Heart left ventricle (tissue), 16 donors: ENCODE measurements at regions not wholly inside any gene's neighbourhood (a gene's known extent, or its start where the extent isn't known, plus 50 kb on each side); places are given as distances from the start of the nearest gene placed in this dataset.
"Not testable (repeated sequence)": the region's sequence is repeated elsewhere in the genome, so short reads cannot be mapped to it uniquely, and the experiment has no call there.

ENCODE experiments used
- ATAC-seq, 4 donors: fragments of 200-7000 bp; cut with Tn5 transposase; one replicate each; pipeline ENCODE4 v1.9.1; 2020 to 2022; ENCODE audit warnings: moderate library complexity in 4 of 4, mild to moderate bottlenecking in 3 of 4, moderate number of reproducible peaks in 1 of 4
- DNase-seq, 5 donors: peaks; one replicate each; pipeline ENCODE4 v3.0.0-alpha.2; 2020
- H3K27ac ChIP-seq, 12 donors: fragments of 200-600 bp; sonication (generic) in 4 of 12; one replicate each; pipeline versions ENCODE4 v1.5.0 to v1.8.0; 2016 to 2022; ENCODE audit warnings: mild to moderate bottlenecking in 2 of 12
- H3K27me3 ChIP-seq, 9 donors: fragments of 200-600 bp; sonication (generic) in 2 of 9; one replicate each; pipeline versions ENCODE4 v1.5.1 to v1.8.0; 2016 to 2022; ENCODE audit warnings: mild to moderate bottlenecking in 3 of 9
- H3K36me3 ChIP-seq, 9 donors: fragments of 200-600 bp; sonication (generic) in 2 of 9; one replicate each; pipeline versions ENCODE4 v1.5.0 to v1.8.0; 2018 to 2022; ENCODE audit warnings: mild to moderate bottlenecking in 2 of 9
- H3K4me1 ChIP-seq, 12 donors: fragments of 200-600 bp; sonication (generic) in 4 of 12; one replicate each; pipeline versions ENCODE4 v1.5.0 to v1.8.0; 2016 to 2022; ENCODE audit warnings: mild to moderate bottlenecking in 3 of 12
- H3K4me3 ChIP-seq, 12 donors: fragments of 200-600 bp; sonication (generic) in 4 of 12; one replicate each; pipeline versions ENCODE4 v1.5.0 to v1.8.0; 2017 to 2022; ENCODE audit warnings: mild to moderate bottlenecking in 9 of 12, moderate library complexity in 4 of 12
- H3K9me3 ChIP-seq, 12 donors: fragments of 200-600 bp; sonication (generic) in 4 of 12; one replicate each; pipeline versions ENCODE4 v1.5.0 to v1.8.0; 2016 to 2022; ENCODE audit warnings: mild to moderate bottlenecking in 1 of 12
- CTCF ChIP-seq, 12 donors: fragments of 200-600 bp; sonication (generic) in 4 of 12; IDR thresholded peaks; one replicate each; pipeline versions ENCODE4 v1.5.0 to v1.8.0; 2018 to 2022; ENCODE audit warnings: antibody characterized with exemption in 12 of 12, mild to moderate bottlenecking in 5 of 12
- POLR2A ChIP-seq, 2 donors: fragments of 450-650 bp; IDR thresholded peaks; one replicate each; pipeline ENCODE4 v1.6.1; 2017; ENCODE audit warnings: antibody characterized with exemption in 2 of 2, mild to moderate bottlenecking in 2 of 2, moderate library complexity in 2 of 2
- WGBS, 4 donors: extraction: QIAGEN DNeasy Blood & Tissue Kit in 2 of 4; methylation state at CpG; one replicate each; pipeline versions ENCODE4 v1.1.5 to v1.1.7; 2013 to 2018; 5-methylcytosine and 5-hydroxymethylcytosine counted together
- intact Hi-C, 10 donors: fragments of 100-400 bp; cut with DNase I; formaldehyde crosslinking; loops; one replicate each; pipeline versions ENCODE4 v1.11.1 to v1.14.2; 2022
- donor health status: ischemic (EF 13 %, LVEDD 7.1; RV severe dilation, severe dysfunction).
- donor health status: healthy with polysubstance abuse.
- donor health status: DM: no; HTN: yes; CAD: no.
- donor health status: DM: no; HTN: no; CAD: no.
- donor health status: ischemic (EF 25% LVEDD 6.9; RV normal size, moderate dysfunction).
- donor health status: ischemic (EF 25% LVEDD 5.7; RV mildly dilated, moderate dysfunction).
- donor health status: healthy.
- donor health status: DM: yes; HTN: yes; CAD: no.
- donor health status: ischemic (EF 35%, LVEDD 5.7; RV mildly dilated, moderate dysfunction).
- donor health status: nonischemic (EF 11% LVEDD 7.7; RV severe dilation, severe dysfunction).
- donor health status: DM: yes; HTN: yes; CAD: no.
- donor health status: PGD.
- donor health status: ischemic (EF 29% LVEDD 5.4; RV normal size, mild dysfunction).
- donor health status: nonischemic (EF 23%, LVEDD 6.1; RV moderate dilation, normal function).

GRCh38 chr1:81738875-81739274 is 61.9 kb upstream of the ADGRL2 start:
- H3K27me3 ChIP-seq = no peaks in the 10 kb centered on the region
- no peaks in the 10 kb centered on the region for H3K9me3 ChIP-seq
- H3K4me3 ChIP-seq = no peak overlapping the region
- H3K27ac ChIP-seq = no peak overlapping the region
- DNase-seq = no peak
- no peak for ATAC-seq
- TF ChIP-seq POLR2A (IDR thresholded peaks at IDR 0.05) = no peak
- TF ChIP-seq CTCF (IDR thresholded peaks at IDR 0.05) = no peak
- intact Hi-C loops = loop anchor here in 1 of 10 donors (10.0 kb wide), 1 partner anchor 184 kb away; no protein-coding TSS in a partner anchor
- H3K36me3 ChIP-seq = no peaks in the 10 kb centered on the region
- WGBS, 4 donors = 79 to 95% (median 85%) methylated on average over 1 of the region's 1 CpG
- peaks cover 0 to 34% (median 10%) of the 10 kb centered on the region in 12 donors for H3K4me1 ChIP-seq

- Histone ChIP-seq H3K36me3 (no peaks in the 10 kb centered on the region), H3K4me1 (peaks cover 0 to 6% (median 0%) of the 10 kb centered on the region in 12 donors), H3K27ac (no peak overlapping the region), H3K4me3 (no peak overlapping the region), H3K27me3 (no peaks in the 10 kb centered on the region), H3K9me3 (no peaks in the 10 kb centered on the region)
- ATAC-seq = no peak
- TF ChIP-seq POLR2A (IDR thresholded peaks at IDR 0.05) (no peak), CTCF (IDR thresholded peaks at IDR 0.05) (no peak)
- WGBS, 4 donors = 96 to 99% (median 97%) methylated on average over 2 of the region's 2 CpGs
- intact Hi-C loops = loop anchor here in 1 of 10 donors (10.0 kb wide), 1 partner anchor 179 kb away; no protein-coding TSS in a partner anchor
- DNase-seq = no peak
Measured at GRCh38 chr1:81733480-81733879, 67.3 kb upstream of the ADGRL2 start.

DNA sequence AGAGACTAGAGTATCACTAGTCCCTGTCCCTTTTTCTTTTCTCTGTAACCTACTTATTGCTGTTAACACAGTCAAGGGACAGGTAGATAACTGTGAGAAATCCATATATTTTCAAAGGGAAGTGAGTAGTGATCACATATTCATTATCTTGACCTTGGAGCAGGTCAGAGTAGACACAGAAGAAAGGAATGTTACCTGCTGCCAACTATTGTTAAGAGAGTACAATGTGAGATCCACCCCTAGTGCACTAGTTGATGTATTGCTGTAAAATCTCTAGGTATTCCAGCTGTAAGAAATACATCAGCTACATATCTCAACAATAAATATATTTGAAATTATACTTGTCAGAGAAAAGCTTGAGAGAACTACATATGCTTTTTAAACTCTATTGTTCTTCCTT is 68.7 kb upstream of the ADGRL2 start:
- ATAC-seq = peak in 3 of 4 donors; percentile 60 to 80 (median 64)
- no peak for TF ChIP-seq POLR2A (IDR thresholded peaks at IDR 0.05)
- TF ChIP-seq CTCF (IDR thresholded peaks at IDR 0.05) = no peak

DNA sequence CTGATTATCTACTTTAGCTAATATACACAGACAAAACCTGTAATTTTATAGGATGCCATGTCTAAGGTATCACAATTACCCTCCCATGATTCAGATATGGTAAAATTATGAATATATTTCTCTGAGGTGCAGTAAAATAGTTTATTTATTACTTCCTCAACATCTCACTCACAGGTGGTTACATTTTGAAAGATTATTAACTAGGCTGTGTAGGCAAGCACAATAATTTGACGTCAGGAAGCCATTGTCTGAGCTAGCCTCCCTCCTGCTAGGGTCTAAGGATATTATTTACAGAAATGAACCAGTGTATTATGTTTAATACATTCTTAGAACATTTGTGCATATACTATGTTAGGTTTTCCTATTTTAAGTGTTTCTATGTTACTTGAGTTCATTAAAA is 69.9 kb upstream of the ADGRL2 start:
- TF ChIP-seq POLR2A (IDR thresholded peaks at IDR 0.05) (no peak), CTCF (IDR thresholded peaks at IDR 0.05) (no peak)
- Histone ChIP-seq H3K9me3 (no peaks in the 10 kb centered on the region), H3K4me1 (peaks cover 0 to 6% (median 0%) of the 10 kb centered on the region in 12 donors), H3K4me3 (no peak overlapping the region), H3K36me3 (no peaks in the 10 kb centered on the region), H3K27me3 (no peaks in the 10 kb centered on the region), H3K27ac (no peak overlapping the region)
- ATAC-seq = no peak
- DNase-seq = no peak
- WGBS, 4 donors = 80 to 92% (median 88%) methylated on average over 1 of the region's 1 CpG
- intact Hi-C loops = loop anchor here in 1 of 10 donors (10.0 kb wide), 1 partner anchor 176 kb away; no protein-coding TSS in a partner anchor

More for the DNA sequence above, 68.7 kb upstream of the ADGRL2 start:
- no peaks in the 10 kb centered on the region for H3K36me3 ChIP-seq
- intact Hi-C loops = loop anchor here in 1 of 10 donors (10.0 kb wide), 1 partner anchor 177 kb away; no protein-coding TSS in a partner anchor
- no peak for DNase-seq
- H3K27ac ChIP-seq = no peak overlapping the region
- peaks cover 0 to 6% (median 0%) of the 10 kb centered on the region in 12 donors for H3K4me1 ChIP-seq
- H3K27me3 ChIP-seq = no peaks in the 10 kb centered on the region
- no peak overlapping the region for H3K4me3 ChIP-seq
- H3K9me3 ChIP-seq = no peaks in the 10 kb centered on the region

GRCh38 chr1:81730299-81730698 is 70.4 kb upstream of the ADGRL2 start:
- H3K9me3 ChIP-seq, ATAC-seq, H3K4me1 ChIP-seq, H3K36me3 ChIP-seq, H3K27me3 ChIP-seq, DNase-seq, H3K27ac ChIP-seq, H3K4me3 ChIP-seq: not testable (repeated sequence)
- 89 to 97% (median 90%) methylated on average over 7 of the region's 7 CpGs for WGBS, 4 donors
- intact Hi-C loops = loop anchor here in 1 of 10 donors (10.0 kb wide), 1 partner anchor 175 kb away; no protein-coding TSS in a partner anchor
